ENCODE measurements at regions not wholly inside any gene's neighbourhood (a gene's known extent, or its start where the extent isn't known, plus 50 kb on each side); places are given as distances from the start of the nearest gene placed in this dataset.

DNA sequence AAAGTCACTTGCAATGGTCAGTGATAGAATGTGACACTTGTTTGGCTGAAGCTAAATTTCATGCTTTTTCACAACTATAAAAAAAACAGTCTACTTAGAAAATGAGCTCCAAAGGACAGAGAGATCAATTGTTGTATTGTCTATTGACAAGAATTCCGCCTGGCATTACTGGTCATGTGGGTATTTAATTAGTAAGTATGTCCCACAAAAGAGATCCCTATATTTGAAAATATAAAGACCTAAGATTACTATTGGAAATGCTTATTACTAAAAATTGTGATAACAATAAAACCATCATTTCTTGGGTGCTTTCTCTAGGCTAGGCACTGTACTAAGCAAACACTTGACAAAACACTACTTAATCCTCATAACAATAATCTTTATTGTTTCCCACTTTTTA is 745.2 kb upstream of the C9orf72 start:
- Mint-ChIP-seq H3K4me1 (ENCODE audit: low read depth) (no peaks in the 10 kb centered on the region), H3K27me3 (ENCODE audit: low read depth) (no peaks in the 10 kb centered on the region), H3K9me3 (peaks cover 5% of the 10 kb centered on the region), H3K36me3 (ENCODE audit: insufficient read depth) (no peaks in the 10 kb centered on the region), H3K4me3 (no peak overlapping the region)
- no peak for DNase-seq
- ATAC-seq = no peak

GRCh38 chr9:28319981-28320380 is 746.7 kb upstream of the C9orf72 start:
- Mint-ChIP-seq H3K4me1 (ENCODE audit: low read depth) (no peaks in the 10 kb centered on the region), H3K27me3 (ENCODE audit: low read depth) (no peaks in the 10 kb centered on the region), H3K36me3 (ENCODE audit: insufficient read depth) (no peaks in the 10 kb centered on the region), H3K9me3 (peaks cover 5% of the 10 kb centered on the region), H3K4me3 (no peak overlapping the region)
- ATAC-seq (no peak), DNase-seq (no peak)

- Mint-ChIP-seq H3K4me1 (ENCODE audit: low read depth) (no peaks in the 10 kb centered on the region), H3K9me3 (peaks cover 5% of the 10 kb centered on the region), H3K36me3 (ENCODE audit: insufficient read depth) (no peaks in the 10 kb centered on the region), H3K27me3 (ENCODE audit: low read depth) (no peaks in the 10 kb centered on the region), H3K4me3 (no peak overlapping the region)
- DNase-seq (no peak), ATAC-seq (no peak)
These were observed 747.3 kb upstream of the C9orf72 start for GRCh38 chr9:28320616-28321015.

GRCh38 chr9:28329323-28329722 is 756.0 kb upstream of the C9orf72 start:
- no peak overlapping the region for H3K4me3 Mint-ChIP-seq
- H3K4me1 Mint-ChIP-seq (ENCODE audit: low read depth) = no peaks in the 10 kb centered on the region
- peaks cover 4% of the 10 kb centered on the region for H3K9me3 Mint-ChIP-seq
- H3K27me3 Mint-ChIP-seq (ENCODE audit: low read depth) = no peaks in the 10 kb centered on the region
- H3K36me3 Mint-ChIP-seq (ENCODE audit: insufficient read depth) = no peaks in the 10 kb centered on the region
- ATAC-seq = no peak
- DNase-seq = no peak

- no peak for DNase-seq
- no peak for ATAC-seq
- Mint-ChIP-seq H3K4me1 (ENCODE audit: low read depth) (no peaks in the 10 kb centered on the region), H3K4me3 (no peak overlapping the region), H3K27me3 (ENCODE audit: low read depth) (no peaks in the 10 kb centered on the region), H3K9me3 (peaks cover 4% of the 10 kb centered on the region), H3K36me3 (ENCODE audit: insufficient read depth) (no peaks in the 10 kb centered on the region)
These were observed 759.4 kb upstream of the C9orf72 start for GRCh38 chr9:28332648-28333047.

DNA sequence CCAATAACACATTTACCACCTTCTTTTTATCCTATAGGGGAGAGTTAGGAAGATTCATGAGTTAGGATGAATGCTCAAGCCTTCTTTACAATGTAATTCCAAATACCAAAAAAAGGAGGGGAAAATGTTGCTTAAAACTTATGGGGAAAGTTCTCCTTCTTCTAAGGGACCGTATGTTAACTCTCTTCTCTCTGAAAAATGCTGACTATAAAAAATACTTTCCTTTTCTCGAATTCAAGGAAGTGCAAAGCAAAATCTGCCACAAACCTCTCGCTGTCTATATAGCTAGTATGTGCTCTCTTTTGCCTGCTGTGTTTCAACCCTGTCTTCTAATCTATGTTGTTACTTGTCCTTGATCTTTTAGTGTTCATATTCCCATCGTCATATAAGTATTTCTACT is 768.6 kb upstream of the C9orf72 start:
- DNase-seq = no peak
- no peak for ATAC-seq

GRCh38 chr9:28342815-28343338 is 769.6 kb upstream of the C9orf72 start:
- no peak overlapping the region for H3K4me3 Mint-ChIP-seq
- DNase-seq = no peak
- H3K36me3 Mint-ChIP-seq (ENCODE audit: insufficient read depth) = no peaks in the 10 kb centered on the region
- no peak for ATAC-seq
- H3K9me3 Mint-ChIP-seq = peaks cover 7% of the 10 kb centered on the region
- no peaks in the 10 kb centered on the region for H3K4me1 Mint-ChIP-seq (ENCODE audit: low read depth)
- H3K27me3 Mint-ChIP-seq (ENCODE audit: low read depth) = no peaks in the 10 kb centered on the region

More for the DNA sequence above, 768.6 kb upstream of the C9orf72 start:
- Mint-ChIP-seq H3K4me1 (ENCODE audit: low read depth) (no peaks in the 10 kb centered on the region), H3K9me3 (peaks cover 4% of the 10 kb centered on the region), H3K27me3 (ENCODE audit: low read depth) (no peaks in the 10 kb centered on the region), H3K4me3 (no peak overlapping the region), H3K36me3 (ENCODE audit: insufficient read depth) (no peaks in the 10 kb centered on the region)

GRCh38 chr9:28363151-28363562 is 789.9 kb upstream of the C9orf72 start:
- no peak for DNase-seq
- no peak for ATAC-seq
- H3K9me3 Mint-ChIP-seq = no peaks in the 10 kb centered on the region
- no peaks in the 10 kb centered on the region for H3K4me1 Mint-ChIP-seq (ENCODE audit: low read depth)
- no peaks in the 10 kb centered on the region for H3K36me3 Mint-ChIP-seq (ENCODE audit: insufficient read depth)
- no peak overlapping the region for H3K4me3 Mint-ChIP-seq
- H3K27me3 Mint-ChIP-seq (ENCODE audit: low read depth) = no peaks in the 10 kb centered on the region

- no peak for ATAC-seq
- Mint-ChIP-seq H3K4me3 (no peak overlapping the region), H3K36me3 (ENCODE audit: insufficient read depth) (no peaks in the 10 kb centered on the region), H3K4me1 (ENCODE audit: low read depth) (no peaks in the 10 kb centered on the region), H3K27me3 (ENCODE audit: low read depth) (no peaks in the 10 kb centered on the region), H3K9me3 (no peaks in the 10 kb centered on the region)
- no peak for DNase-seq
These were observed 791.8 kb upstream of the C9orf72 start for GRCh38 chr9:28365020-28365640.

DNA sequence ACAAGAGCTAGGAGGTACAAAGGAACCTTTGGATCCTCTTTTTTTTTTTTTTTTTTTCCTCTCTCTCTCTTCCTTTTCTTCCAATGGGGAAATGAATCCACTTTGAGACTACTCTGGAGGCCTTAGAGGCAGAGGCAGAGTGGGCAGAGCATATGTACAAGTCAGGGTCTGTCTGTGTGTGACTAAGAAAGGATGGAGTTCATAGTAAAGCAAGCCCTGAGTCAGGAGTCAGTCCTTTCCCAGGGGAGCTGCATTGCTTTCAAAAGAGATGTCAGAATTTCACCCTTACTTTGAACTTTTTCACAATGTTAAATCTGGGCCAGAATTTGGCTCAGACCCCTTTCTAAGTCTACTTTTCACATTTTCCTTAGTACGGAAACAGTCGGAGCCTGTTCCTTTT is 792.4 kb upstream of the C9orf72 start:
- H3K36me3 Mint-ChIP-seq (ENCODE audit: insufficient read depth) = no peaks in the 10 kb centered on the region
- no peak overlapping the region for H3K4me3 Mint-ChIP-seq
- DNase-seq = no peak
- H3K9me3 Mint-ChIP-seq = no peaks in the 10 kb centered on the region
- no peak for ATAC-seq
- no peaks in the 10 kb centered on the region for H3K4me1 Mint-ChIP-seq (ENCODE audit: low read depth)
- H3K27me3 Mint-ChIP-seq (ENCODE audit: low read depth) = no peaks in the 10 kb centered on the region

DNA sequence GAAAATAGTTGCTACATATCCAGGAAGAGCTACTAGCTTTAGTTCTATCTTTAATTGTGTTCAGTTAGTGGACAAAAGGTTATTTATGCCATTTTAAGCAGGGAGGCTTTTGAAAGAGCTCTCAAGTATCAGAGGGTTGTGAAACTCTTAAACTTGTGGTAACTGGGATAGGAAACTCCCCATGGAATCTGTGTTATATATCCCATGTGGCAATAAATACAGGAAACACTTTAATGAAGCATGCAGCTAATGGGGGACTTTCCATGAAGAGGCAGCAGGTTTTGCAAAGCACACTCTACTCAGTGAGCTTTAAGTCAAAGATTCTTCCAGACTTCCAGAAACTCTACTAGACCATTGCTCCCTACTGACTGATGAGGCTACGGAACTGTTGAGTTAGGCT is 805.0 kb upstream of the C9orf72 start:
- H3K4me1 Mint-ChIP-seq (ENCODE audit: low read depth) = no peaks in the 10 kb centered on the region
- H3K27me3 Mint-ChIP-seq (ENCODE audit: low read depth) = no peaks in the 10 kb centered on the region
- ATAC-seq (no peak), DNase-seq (no peak)
- peaks cover 5% of the 10 kb centered on the region for H3K9me3 Mint-ChIP-seq
- H3K4me3 Mint-ChIP-seq = no peak overlapping the region
- no peaks in the 10 kb centered on the region for H3K36me3 Mint-ChIP-seq (ENCODE audit: insufficient read depth)

DNA sequence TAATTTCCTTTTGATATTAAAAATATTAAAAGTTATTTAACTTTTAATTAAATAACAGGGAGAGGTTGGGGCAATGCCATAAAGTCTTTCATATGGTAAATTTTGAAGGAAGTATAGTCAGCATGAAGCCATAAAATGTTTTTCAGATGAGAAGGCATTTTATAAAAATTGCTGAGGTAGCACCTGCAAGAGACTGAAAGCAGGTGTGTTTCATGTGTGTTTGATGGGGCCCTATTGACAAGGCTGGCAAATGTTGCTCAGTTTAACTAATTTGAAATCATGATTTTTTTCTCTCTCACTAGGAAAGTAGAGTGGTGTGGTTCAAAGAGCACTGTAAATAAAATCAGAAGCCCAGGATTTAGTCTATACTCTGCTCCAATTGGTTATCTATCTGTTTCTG is 805.8 kb upstream of the C9orf72 start:
- Mint-ChIP-seq H3K27me3 (ENCODE audit: low read depth) (no peaks in the 10 kb centered on the region), H3K4me1 (ENCODE audit: low read depth) (no peaks in the 10 kb centered on the region), H3K9me3 (peaks cover 5% of the 10 kb centered on the region), H3K36me3 (ENCODE audit: insufficient read depth) (no peaks in the 10 kb centered on the region), H3K4me3 (no peak overlapping the region)
- ATAC-seq = no peak
- no peak for DNase-seq

GRCh38 chr9:28389411-28389810 is 816.1 kb upstream of the C9orf72 start:
- Mint-ChIP-seq H3K9me3 (peaks cover 11% of the 10 kb centered on the region), H3K27me3 (ENCODE audit: low read depth) (no peaks in the 10 kb centered on the region), H3K36me3 (ENCODE audit: insufficient read depth) (no peaks in the 10 kb centered on the region), H3K4me3 (no peak overlapping the region), H3K4me1 (ENCODE audit: low read depth) (no peaks in the 10 kb centered on the region)
- ATAC-seq (no peak), DNase-seq (no peak)

GRCh38 chr9:28394774-28395173 is 821.5 kb upstream of the C9orf72 start:
- no peak for DNase-seq
- H3K9me3 Mint-ChIP-seq = no peaks in the 10 kb centered on the region
- H3K4me1 Mint-ChIP-seq (ENCODE audit: low read depth) = no peaks in the 10 kb centered on the region
- H3K4me3 Mint-ChIP-seq = no peak overlapping the region
- no peaks in the 10 kb centered on the region for H3K27me3 Mint-ChIP-seq (ENCODE audit: low read depth)
- H3K36me3 Mint-ChIP-seq (ENCODE audit: insufficient read depth) = no peaks in the 10 kb centered on the region
- ATAC-seq = no peak

DNA sequence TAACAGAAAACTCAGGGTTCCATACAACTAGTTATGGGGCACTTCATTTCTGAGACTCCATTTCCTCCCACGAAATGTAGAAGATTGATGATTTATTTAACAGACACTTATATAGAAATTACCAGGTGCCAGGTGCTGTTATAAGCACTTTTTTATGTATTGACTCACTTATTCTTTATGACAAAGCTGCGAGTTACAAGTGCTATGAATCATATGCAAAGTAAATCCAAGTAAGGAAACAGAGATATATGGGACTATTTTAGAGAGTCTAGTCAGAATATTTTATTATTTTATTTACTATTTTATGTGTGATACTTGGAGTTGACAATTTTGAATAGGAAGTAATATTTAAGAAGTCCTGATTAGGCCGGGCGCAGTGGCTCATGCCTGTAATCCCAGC is 822.8 kb upstream of the C9orf72 start:
- Mint-ChIP-seq H3K4me3 (no peak overlapping the region), H3K27me3 (ENCODE audit: low read depth) (no peaks in the 10 kb centered on the region), H3K9me3 (no peaks in the 10 kb centered on the region), H3K4me1 (ENCODE audit: low read depth) (no peaks in the 10 kb centered on the region), H3K36me3 (ENCODE audit: insufficient read depth) (no peaks in the 10 kb centered on the region)
- no peak for ATAC-seq
- no peak for DNase-seq

- Mint-ChIP-seq H3K4me1 (ENCODE audit: low read depth) (no peaks in the 10 kb centered on the region), H3K27me3 (ENCODE audit: low read depth) (no peaks in the 10 kb centered on the region), H3K9me3 (no peaks in the 10 kb centered on the region), H3K4me3 (no peak overlapping the region), H3K36me3 (ENCODE audit: insufficient read depth) (no peaks in the 10 kb centered on the region)
- DNase-seq (no peak), ATAC-seq (no peak)
These were observed 834.1 kb upstream of the C9orf72 start for GRCh38 chr9:28407351-28407750.

All from activated T-cell treated with anti-CD3 and anti-CD28 coated beads, Interleukin-2, amount 50 U/mL, for 4 hours (primary cell).